SU-DHL-6 (cell line): ENCODE measurements at regions not wholly inside any gene's neighbourhood (a gene's known extent, or its start where the extent isn't known, plus 50 kb on each side); places are given as distances from the start of the nearest gene placed in this dataset.

Experiments used
- CTCF ChIP-seq: fragments of 200-600 bp; sonication (generic); IDR thresholded peaks from one replicate; pipeline ENCODE4 v1.5.1; 2017; ENCODE audit warnings: antibody characterized with exemption, mild to moderate bottlenecking, low read length, moderate library complexity; ENCODE audit not compliant: insufficient read depth, poor library complexity, severe bottlenecking
- EZH2phosphoT487 ChIP-seq: fragments of 200-600 bp; sonication (generic), shearing (Covaris generic); conservative IDR thresholded peaks from 2 replicates; pipeline ENCODE4 v1.6.1; 2018; ENCODE audit warnings: mild to moderate bottlenecking, antibody characterized with exemption, low read length, moderate library complexity, mixed read lengths

GRCh38 chr2:151033271-151034248 is 228.1 kb downstream of the RBM43 start:
- no peak for TF ChIP-seq CTCF
- no peak for TF ChIP-seq EZH2phosphoT487
